SU-DHL-6 (cell line): ENCODE measurements at regions not wholly inside any gene's neighbourhood (a gene's known extent, or its start where the extent isn't known, plus 50 kb on each side); places are given as distances from the start of the nearest gene placed in this dataset.

Experiments
- CTCF ChIP-seq: fragments of 200-600 bp; sonication (generic); IDR thresholded peaks from one replicate; pipeline ENCODE4 v1.5.1; 2017; ENCODE audit warnings: antibody characterized with exemption, mild to moderate bottlenecking, low read length, moderate library complexity; ENCODE audit not compliant: insufficient read depth, poor library complexity, severe bottlenecking
- EZH2phosphoT487 ChIP-seq: fragments of 200-600 bp; sonication (generic), shearing (Covaris generic); conservative IDR thresholded peaks from 2 replicates; pipeline ENCODE4 v1.6.1; 2018; ENCODE audit warnings: mild to moderate bottlenecking, antibody characterized with exemption, low read length, moderate library complexity, mixed read lengths

- no peak for TF ChIP-seq CTCF
- no peak for TF ChIP-seq EZH2phosphoT487
These were observed 57.0 kb upstream of the ZNF536 start for GRCh38 chr19:30315159-30315558.
